GM12891 (cell line): ENCODE measurements at regions not wholly inside any gene's neighbourhood (a gene's known extent, or its start where the extent isn't known, plus 50 kb on each side); places are given as distances from the start of the nearest gene placed in this dataset.

Experiments used
- POLR2A ChIP-seq: IDR thresholded peaks from 2 replicates; pipeline ENCODE4 v1.6.1; 2011; ENCODE audit warnings: low read depth, low read length, control low read depth
- POLR2AphosphoS5 ChIP-seq: IDR thresholded peaks from 2 replicates; pipeline ENCODE4 v1.6.1; 2011; ENCODE audit warnings: low read depth, low read length, control low read depth
- SPI1 ChIP-seq: IDR thresholded peaks from 2 replicates; pipeline ENCODE4 v1.6.1; 2011; ENCODE audit warnings: low read depth, low read length, control low read depth
- TAF1 ChIP-seq: IDR thresholded peaks from 2 replicates; pipeline ENCODE4 v1.6.1; 2011; ENCODE audit warnings: low read depth, low read length, control low read depth

DNA sequence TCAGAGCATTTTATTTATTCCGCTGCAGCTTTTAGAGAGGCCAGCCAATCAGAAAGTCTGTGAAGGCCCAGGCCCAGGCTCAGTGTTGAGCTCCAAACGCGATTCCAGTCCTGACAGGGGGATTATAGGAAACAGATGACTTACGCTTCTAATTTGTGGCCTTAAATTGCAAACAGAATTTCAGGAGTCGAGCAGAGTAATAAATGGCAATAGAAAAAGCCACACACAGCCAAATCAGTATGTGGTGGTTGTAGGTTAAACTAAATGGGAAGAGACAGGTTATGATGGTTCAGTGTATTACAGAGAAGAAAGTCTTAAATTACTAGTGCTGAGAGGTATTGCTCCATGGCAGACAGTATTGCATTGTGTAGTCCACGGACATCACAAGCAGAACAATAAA lies 131.0 kb upstream of the ZEB2 start:
- TF ChIP-seq TAF1 (no peak), POLR2AphosphoS5 (no peak), POLR2A (no peak), SPI1 (no peak)
